ENCODE measurements at regions not wholly inside any gene's neighbourhood (a gene's known extent, or its start where the extent isn't known, plus 50 kb on each side); places are given as distances from the start of the nearest gene placed in this dataset.

- no peaks in the 10 kb centered on the region for H3K27me3 Mint-ChIP-seq (ENCODE audit: low read depth)
- no peak overlapping the region for H3K27ac Mint-ChIP-seq (ENCODE audit: unreplicated experiment)
- peaks cover 5% of the 10 kb centered on the region for H3K4me1 Mint-ChIP-seq
- no peak for DNase-seq (ENCODE audit: low read depth, low spot score)
- TF ChIP-seq, protein P1, sequence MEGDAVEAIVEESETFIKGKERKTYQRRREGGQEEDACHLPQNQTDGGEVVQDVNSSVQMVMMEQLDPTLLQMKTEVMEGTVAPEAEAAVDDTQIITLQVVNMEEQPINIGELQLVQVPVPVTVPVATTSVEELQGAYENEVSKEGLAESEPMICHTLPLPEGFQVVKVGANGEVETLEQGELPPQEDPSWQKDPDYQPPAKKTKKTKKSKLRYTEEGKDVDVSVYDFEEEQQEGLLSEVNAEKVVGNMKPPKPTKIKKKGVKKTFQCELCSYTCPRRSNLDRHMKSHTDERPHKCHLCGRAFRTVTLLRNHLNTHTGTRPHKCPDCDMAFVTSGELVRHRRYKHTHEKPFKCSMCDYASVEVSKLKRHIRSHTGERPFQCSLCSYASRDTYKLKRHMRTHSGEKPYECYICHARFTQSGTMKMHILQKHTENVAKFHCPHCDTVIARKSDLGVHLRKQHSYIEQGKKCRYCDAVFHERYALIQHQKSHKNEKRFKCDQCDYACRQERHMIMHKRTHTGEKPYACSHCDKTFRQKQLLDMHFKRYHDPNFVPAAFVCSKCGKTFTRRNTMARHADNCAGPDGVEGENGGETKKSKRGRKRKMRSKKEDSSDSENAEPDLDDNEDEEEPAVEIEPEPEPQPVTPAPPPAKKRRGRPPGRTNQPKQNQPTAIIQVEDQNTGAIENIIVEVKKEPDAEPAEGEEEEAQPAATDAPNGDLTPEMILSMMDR (conservative IDR thresholded peaks at IDR 0.05) = no peak
- H3K36me3 Mint-ChIP-seq (ENCODE audit: low read depth) = no peaks in the 10 kb centered on the region
- H3K9me3 Mint-ChIP-seq = no peaks in the 10 kb centered on the region
- H3K4me3 Mint-ChIP-seq = no peak overlapping the region
Measured at GRCh38 chr3:187996609-187997008, 157.3 kb upstream of the LPP start.

GRCh38 chr3:187997490-187997889 is 156.5 kb upstream of the LPP start:
- TF ChIP-seq, protein P1 (conservative IDR thresholded peaks at IDR 0.05) = no peak
- H3K4me1 Mint-ChIP-seq = peaks cover 5% of the 10 kb centered on the region
- DNase-seq (ENCODE audit: low read depth, low spot score) = no peak
- H3K4me3 Mint-ChIP-seq = no peak overlapping the region
- no peaks in the 10 kb centered on the region for H3K9me3 Mint-ChIP-seq
- H3K27ac Mint-ChIP-seq (ENCODE audit: unreplicated experiment) = no peak overlapping the region
- H3K27me3 Mint-ChIP-seq (ENCODE audit: low read depth) = no peaks in the 10 kb centered on the region
- no peaks in the 10 kb centered on the region for H3K36me3 Mint-ChIP-seq (ENCODE audit: low read depth)

DNA sequence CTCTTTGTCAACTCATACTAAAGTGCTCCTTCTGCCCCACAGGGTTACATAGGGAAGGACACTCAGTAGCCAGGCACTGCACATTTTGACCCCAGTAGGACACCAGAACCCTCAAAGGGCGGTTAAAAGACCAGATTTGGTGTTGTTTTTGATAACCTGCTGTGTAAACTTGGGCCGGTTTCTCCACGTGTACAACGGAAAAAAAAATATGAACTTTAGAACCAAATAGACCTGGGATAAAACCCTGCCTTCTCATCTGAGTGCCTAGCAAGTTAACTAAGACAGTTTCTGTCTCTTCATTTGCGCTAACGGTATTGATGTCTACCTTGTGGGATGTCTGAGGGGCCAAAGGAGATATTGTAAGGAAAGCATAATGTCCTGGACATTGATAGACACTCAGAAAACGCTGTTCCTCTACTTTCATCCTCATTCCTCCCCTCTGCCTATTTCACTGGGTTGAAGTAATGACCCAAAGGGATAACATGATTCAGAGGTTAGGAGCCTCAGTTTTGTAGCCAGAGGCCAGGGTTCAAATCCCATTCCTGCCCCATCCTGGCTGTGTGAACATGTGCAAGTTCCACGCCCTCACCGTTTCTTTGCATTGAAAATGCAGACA is 155.9 kb upstream of the LPP start:
- H3K27ac Mint-ChIP-seq (ENCODE audit: unreplicated experiment) = no peak overlapping the region
- H3K27me3 Mint-ChIP-seq (ENCODE audit: low read depth) = no peaks in the 10 kb centered on the region
- DNase-seq (ENCODE audit: low read depth, low spot score) = no peak
- TF ChIP-seq, protein P1 (conservative IDR thresholded peaks at IDR 0.05) = no peak
- no peaks in the 10 kb centered on the region for H3K36me3 Mint-ChIP-seq (ENCODE audit: low read depth)
- H3K4me1 Mint-ChIP-seq = peaks cover 5% of the 10 kb centered on the region
- no peaks in the 10 kb centered on the region for H3K9me3 Mint-ChIP-seq
- no peak overlapping the region for H3K4me3 Mint-ChIP-seq

DNA sequence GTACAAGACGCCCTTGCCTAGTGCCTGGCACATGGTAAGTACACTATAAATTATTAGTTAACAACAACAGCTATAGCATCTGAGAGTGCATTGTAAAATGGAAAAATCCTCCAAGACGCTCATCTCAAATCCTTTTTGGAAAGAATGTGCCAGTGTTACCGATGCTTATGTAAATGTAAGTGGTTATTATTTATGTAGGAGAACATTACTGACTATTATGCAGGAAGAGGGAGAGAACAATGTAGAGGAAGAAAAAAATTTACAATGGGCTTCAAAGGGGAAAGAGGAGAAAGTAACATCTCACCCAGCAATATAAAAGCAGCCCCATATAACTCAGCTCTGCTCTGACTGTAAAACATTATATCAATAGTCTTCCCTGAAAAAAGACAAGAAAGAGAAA is 155.3 kb upstream of the LPP start:
- no peak for DNase-seq (ENCODE audit: low read depth, low spot score)
- Mint-ChIP-seq H3K4me1 (peaks cover 5% of the 10 kb centered on the region), H3K9me3 (no peaks in the 10 kb centered on the region), H3K27ac (ENCODE audit: unreplicated experiment) (no peak overlapping the region), H3K36me3 (ENCODE audit: low read depth) (no peaks in the 10 kb centered on the region), H3K4me3 (no peak overlapping the region), H3K27me3 (ENCODE audit: low read depth) (no peaks in the 10 kb centered on the region)
- TF ChIP-seq, protein P1 (conservative IDR thresholded peaks at IDR 0.05) = no peak

DNA sequence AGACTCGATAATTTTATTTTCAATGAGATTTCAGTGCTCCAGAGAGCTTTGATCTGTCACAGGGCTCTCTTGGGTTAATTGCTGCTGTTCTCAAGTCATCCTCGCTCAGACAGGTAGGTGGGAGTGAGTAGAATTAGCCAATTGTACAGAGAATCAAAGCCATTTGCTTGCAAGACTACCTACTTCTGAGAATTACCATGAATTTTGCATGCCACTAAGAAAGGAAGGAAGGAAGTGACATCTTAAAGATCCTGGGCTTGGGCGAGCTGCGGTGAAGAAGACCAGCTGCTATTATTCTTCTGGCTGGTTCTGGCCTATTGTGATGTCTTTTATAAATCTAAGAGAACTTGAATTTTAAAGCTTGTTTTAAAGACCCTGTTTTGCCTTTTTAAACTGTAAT is 154.1 kb upstream of the LPP start:
- H3K27ac Mint-ChIP-seq (ENCODE audit: unreplicated experiment) = no peak overlapping the region
- no peaks in the 10 kb centered on the region for H3K27me3 Mint-ChIP-seq (ENCODE audit: low read depth)
- TF ChIP-seq, protein P1 (conservative IDR thresholded peaks at IDR 0.05) = no peak
- no peak overlapping the region for H3K4me3 Mint-ChIP-seq
- no peaks in the 10 kb centered on the region for H3K36me3 Mint-ChIP-seq (ENCODE audit: low read depth)
- H3K4me1 Mint-ChIP-seq = peaks cover 5% of the 10 kb centered on the region
- H3K9me3 Mint-ChIP-seq = no peaks in the 10 kb centered on the region
- DNase-seq (ENCODE audit: low read depth, low spot score) = no peak

Data from neural crest cell (in vitro differentiated cells).